ENCODE measurements at regions not wholly inside any gene's neighbourhood (a gene's known extent, or its start where the extent isn't known, plus 50 kb on each side); places are given as distances from the start of the nearest gene placed in this dataset.

DNA sequence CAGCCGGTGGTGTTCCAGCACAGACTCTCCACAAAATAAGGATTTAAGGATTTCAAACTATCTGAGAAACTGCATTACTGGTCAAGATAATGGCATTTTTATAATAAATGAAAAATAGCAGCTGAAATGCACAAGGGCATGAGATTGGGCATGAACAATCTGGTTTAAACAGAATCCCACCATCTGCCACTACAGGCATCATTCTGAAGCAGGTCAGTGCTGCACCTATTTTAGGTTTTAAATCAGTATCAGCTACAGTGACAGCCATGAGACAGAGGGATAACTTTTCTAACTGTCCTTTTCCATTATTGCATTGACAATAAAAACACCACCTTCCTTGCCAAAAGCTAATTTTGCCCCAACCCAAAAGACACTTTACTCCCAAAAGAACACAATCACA, 186.8 kb downstream of the ETV1 start:
- no peaks in the 10 kb centered on the region for H3K79me2 ChIP-seq (ENCODE audit: control insufficient read depth, insufficient read depth, low read length)
- H3K4me2 ChIP-seq (ENCODE audit: insufficient read depth, low read length): no peak overlapping the region
- ChIA-PET CTCF (no interaction called here), POLR2A (no interaction called here)
- H3K27ac ChIP-seq (ENCODE audit: insufficient read depth, low read depth, low read length): no peak overlapping the region
- peaks cover 3% of the 10 kb centered on the region for H3K4me1 ChIP-seq (ENCODE audit: control insufficient read depth, extremely low read depth, insufficient read depth, low read length)
- no peaks in the 10 kb centered on the region for H3K9me3 ChIP-seq (replicated peaks; ENCODE audit: control insufficient read depth, insufficient read depth, low read length)
- no peak for DNase-seq (ENCODE audit: low read depth, low spot score)
- H4K20me1 ChIP-seq (replicated peaks; ENCODE audit: control insufficient read depth, extremely low read depth, insufficient read depth, low read length): no peaks in the 10 kb centered on the region
- dilution Hi-C loops (cut with MboI; ENCODE audit: extremely low pct_ligation_motif_present, low sequenced_read_pairs): no loop called here
- intact Hi-C loops (cut with micrococcal nuclease): no loop called here
- no peak overlapping the region for H3K9ac ChIP-seq (replicated peaks; ENCODE audit: extremely low read depth, insufficient read depth, low read length)
- BruUV-seq (replicated peaks): no TSS peak
- H3K36me3 ChIP-seq (ENCODE audit: control insufficient read depth in 2 of 2, extremely low read depth in 1 of 2, insufficient read depth in 2 of 2, low read length in 2 of 2): no peaks in the 10 kb centered on the region
- TF ChIP-seq EZH2 (IDR thresholded peaks at IDR 0.05; ENCODE audit: borderline replicate concordance, low read depth, low read length, severe bottlenecking) (no peak), FOS (IDR thresholded peaks at IDR 0.05; ENCODE audit: borderline replicate concordance, insufficient read depth, low read length) (no peak), MYC (IDR thresholded peaks at IDR 0.05; ENCODE audit: low read depth, low read length) (no peak), GATA2 (IDR thresholded peaks at IDR 0.05; ENCODE audit: insufficient read depth, insufficient read length, low read depth, low read length) (no peak), JUN (IDR thresholded peaks at IDR 0.05; ENCODE audit: borderline replicate concordance, insufficient read depth, insufficient read length, low read depth) (no peak), POLR2A (IDR thresholded peaks at IDR 0.05; ENCODE audit: low read depth, low read length) (no peak), POLR2AphosphoS5 (IDR thresholded peaks at IDR 0.05; ENCODE audit: insufficient read depth, low read depth, low read length) (no peak)
- TF ChIP-seq, protein P1, sequence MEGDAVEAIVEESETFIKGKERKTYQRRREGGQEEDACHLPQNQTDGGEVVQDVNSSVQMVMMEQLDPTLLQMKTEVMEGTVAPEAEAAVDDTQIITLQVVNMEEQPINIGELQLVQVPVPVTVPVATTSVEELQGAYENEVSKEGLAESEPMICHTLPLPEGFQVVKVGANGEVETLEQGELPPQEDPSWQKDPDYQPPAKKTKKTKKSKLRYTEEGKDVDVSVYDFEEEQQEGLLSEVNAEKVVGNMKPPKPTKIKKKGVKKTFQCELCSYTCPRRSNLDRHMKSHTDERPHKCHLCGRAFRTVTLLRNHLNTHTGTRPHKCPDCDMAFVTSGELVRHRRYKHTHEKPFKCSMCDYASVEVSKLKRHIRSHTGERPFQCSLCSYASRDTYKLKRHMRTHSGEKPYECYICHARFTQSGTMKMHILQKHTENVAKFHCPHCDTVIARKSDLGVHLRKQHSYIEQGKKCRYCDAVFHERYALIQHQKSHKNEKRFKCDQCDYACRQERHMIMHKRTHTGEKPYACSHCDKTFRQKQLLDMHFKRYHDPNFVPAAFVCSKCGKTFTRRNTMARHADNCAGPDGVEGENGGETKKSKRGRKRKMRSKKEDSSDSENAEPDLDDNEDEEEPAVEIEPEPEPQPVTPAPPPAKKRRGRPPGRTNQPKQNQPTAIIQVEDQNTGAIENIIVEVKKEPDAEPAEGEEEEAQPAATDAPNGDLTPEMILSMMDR (IDR thresholded peaks at IDR 0.05; ENCODE audit: extremely low read depth in 1 of 2, insufficient read depth in 1 of 2, low read depth in 1 of 2, low read length in 2 of 2): no peak
- TF ChIP-seq, protein P2, sequence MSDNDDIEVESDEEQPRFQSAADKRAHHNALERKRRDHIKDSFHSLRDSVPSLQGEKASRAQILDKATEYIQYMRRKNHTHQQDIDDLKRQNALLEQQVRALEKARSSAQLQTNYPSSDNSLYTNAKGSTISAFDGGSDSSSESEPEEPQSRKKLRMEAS (IDR thresholded peaks at IDR 0.05; ENCODE audit: insufficient read depth, insufficient read length): no peak
- H3K9me1 ChIP-seq (replicated peaks; ENCODE audit: control insufficient read depth, extremely low read depth, insufficient read depth, low read length): no peaks in the 10 kb centered on the region
- no peaks in the 10 kb centered on the region for H3K27me3 ChIP-seq (ENCODE audit: control insufficient read depth in 2 of 2, insufficient read depth in 2 of 2, low read length in 2 of 2)
- H3K4me3 ChIP-seq (replicated peaks in 1 of 3; ENCODE audit: insufficient read depth in 1 of 3, low read depth in 1 of 3, low read length in 3 of 3): no peak overlapping the region
- FAIRE-seq: no peak
- no peak overlapping the region for H2AFZ ChIP-seq (ENCODE audit: low read depth, low read length)

Measured in endothelial cell of umbilical vein (primary cell).